G401 (cell line): ENCODE measurements at regions not wholly inside any gene's neighbourhood (a gene's known extent, or its start where the extent isn't known, plus 50 kb on each side); places are given as distances from the start of the nearest gene placed in this dataset.

Experiments used
- DNase-seq: peaks from one replicate; pipeline ENCODE4 v3.0.0-alpha.2; 2015; ENCODE audit warnings: low spot score
- in situ Hi-C: cut with HindIII; loops from 2 replicates; pipeline ENCODE4 v1.10.0; 2016; ENCODE audit warnings: low sequenced_read_pairs, mixed read lengths

DNA sequence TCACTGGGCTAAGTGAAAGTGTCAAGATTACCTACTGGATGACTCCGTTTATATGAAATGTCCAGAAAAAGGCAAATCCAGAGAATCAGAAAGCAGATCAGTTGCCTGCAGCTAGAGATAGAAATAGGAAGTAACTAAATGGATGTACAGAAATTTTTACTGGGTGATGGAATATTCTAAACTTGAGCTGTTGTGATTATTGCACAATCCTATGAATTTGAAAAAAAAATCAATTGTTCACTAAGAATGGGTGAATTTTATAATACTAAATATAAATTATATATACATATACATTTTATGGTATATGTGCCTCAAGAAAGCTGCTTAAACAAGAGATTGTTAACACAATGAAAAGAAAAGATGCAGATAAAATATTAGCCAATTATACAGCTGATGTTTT, 181.1 kb upstream of the C16orf82 start:
- in situ Hi-C loops = no loop called here
- DNase-seq = no peak

DNA sequence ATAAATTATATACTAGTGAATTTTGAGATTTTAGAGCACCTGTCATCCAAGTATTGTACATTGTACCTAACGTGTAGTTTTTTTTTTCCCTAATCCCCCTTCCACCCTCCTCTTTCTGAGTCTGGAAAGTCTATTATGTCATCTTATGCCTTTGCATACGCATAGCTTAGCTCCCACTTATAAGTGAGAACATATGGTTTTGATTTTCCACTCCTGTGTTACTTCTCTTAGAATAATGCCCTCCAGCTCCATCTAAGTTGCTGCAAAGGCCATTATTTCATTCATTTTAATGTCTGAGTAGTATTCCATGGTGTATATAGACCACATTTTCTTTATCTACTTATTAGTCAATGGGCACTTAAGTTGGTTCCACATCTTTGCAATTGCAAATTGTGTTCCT, 177.0 kb upstream of the C16orf82 start:
- no peak for DNase-seq
- in situ Hi-C loops = no loop called here

DNA sequence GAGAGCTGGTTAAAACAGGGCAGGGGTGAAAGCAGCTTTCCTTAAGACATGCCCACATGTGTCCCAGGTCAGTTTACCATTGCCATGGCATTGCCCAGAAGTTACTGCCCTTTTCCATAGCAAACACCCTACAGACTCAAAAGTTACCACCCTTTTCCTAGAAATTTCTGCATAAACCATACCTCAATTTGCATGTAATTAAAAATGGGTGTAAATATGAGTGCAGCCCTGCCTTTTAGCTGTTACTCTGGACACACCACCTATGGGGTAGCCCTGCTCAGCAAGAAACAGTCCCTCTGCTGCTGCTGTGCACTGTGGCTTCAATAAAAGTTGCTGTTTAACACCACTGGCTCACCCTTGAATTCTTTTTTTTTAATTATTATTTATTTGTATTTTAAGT, 168.5 kb upstream of the C16orf82 start:
- in situ Hi-C loops = no loop called here
- no peak for DNase-seq

DNA sequence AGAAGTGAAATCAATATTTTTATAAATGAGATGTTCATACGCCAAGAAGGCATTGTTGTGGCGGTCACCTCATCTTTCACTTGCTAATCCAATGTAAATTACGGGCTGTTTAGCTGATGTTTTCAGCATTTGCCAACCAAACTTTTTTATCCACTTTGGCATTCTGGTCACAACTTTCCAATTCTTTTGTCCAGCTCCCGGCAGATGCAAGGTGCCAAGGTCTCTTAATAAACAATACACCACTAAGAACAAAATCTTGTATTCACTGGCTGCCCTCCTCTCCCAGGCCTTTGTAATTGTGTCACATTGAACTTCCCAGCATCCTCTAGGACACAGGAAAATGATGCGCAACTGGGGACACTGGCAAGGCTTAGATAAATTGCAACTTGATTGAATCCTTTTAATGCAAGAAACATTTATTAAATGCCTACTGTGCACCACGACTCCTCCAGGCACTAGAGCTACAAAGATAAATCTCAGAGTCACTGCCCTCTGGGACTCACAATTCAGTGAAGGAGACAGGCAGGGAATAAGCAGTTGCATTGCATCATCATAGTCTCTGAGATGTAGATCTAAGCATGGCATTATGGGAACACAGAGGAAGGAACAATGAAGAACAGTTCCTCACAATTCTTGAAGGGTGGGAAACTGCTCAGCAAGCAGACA, 165.4 kb upstream of the C16orf82 start:
- no peak for DNase-seq
- in situ Hi-C loops = no loop called here

DNA sequence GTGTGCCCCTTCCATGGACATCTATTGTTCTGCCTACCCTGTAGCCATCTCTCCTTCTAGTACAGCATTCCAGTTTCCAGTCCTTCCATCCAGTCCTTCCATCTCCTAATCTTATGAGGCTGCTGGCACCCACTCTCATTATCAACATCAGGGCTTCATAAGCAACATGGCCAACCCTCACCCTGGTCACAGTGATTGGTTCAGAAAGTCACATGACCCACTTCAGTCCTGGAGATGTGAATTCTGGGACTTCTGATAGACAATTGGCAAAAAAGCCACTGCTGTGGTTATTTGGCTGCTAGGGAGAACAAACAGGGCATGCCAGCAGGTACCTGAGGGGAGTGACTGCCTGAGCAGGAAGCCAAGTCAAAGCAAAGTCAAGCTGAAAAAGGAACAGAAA, 164.7 kb upstream of the C16orf82 start:
- DNase-seq = no peak
- in situ Hi-C loops = no loop called here

DNA sequence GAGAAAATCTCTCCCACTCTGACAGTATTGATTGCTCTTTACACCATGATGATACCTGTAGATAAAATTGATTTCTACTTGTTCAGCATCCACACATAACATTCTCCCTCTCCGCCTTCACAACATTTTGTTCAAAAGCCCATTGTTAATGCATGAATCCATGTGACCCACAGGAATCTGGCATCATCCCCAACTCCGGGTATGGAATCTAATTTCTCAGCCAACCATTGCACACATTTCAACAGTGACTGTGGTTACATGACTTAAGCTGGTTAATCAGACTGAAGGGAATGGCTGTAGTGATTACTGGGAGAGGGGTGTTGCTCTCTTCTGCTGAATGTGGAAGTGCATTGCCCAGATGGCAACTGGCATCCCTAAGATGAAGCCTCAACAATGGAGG, 161.4 kb upstream of the C16orf82 start:
- in situ Hi-C loops = no loop called here
- no peak for DNase-seq

DNA sequence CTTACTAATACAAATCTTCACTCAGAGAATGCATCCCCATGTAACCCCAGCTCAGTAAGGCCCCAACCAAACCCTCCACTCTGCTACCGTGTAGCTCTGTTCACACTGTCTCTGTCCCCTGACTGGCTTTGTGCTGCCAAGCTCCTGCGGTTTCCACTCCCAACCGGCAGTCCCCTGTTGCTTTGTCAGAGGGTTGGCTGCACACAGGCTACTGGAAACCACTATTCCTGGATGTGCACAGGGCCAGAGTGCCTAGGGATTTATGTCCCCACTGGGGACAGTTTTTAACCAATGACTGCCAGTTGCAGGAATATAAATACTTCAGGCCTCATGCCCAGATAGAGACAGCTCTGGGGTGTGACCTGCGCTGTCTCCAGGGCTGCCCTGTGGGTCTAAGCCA, 157.1 kb upstream of the C16orf82 start:
- in situ Hi-C loops = no loop called here
- DNase-seq = no peak

DNA sequence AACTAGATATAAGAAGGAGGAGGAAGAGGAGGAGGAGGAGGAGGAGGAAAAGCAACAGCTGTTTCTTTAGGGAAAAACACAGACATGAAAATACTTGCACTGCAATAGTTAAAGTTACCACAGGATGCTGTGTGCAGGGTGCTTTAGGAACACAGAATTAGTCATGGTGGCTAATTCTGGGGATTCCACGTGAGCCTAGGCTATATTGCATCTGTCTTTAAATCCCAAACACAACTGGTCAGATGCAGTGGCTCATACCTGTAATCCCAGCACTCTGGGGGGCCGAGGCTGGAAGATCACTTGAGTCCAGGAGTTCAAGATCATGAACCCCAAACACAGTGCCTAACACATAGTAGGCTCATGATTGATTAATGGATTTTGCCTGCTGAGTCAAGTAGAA, 155.3 kb upstream of the C16orf82 start:
- in situ Hi-C loops = no loop called here
- DNase-seq = no peak

DNA sequence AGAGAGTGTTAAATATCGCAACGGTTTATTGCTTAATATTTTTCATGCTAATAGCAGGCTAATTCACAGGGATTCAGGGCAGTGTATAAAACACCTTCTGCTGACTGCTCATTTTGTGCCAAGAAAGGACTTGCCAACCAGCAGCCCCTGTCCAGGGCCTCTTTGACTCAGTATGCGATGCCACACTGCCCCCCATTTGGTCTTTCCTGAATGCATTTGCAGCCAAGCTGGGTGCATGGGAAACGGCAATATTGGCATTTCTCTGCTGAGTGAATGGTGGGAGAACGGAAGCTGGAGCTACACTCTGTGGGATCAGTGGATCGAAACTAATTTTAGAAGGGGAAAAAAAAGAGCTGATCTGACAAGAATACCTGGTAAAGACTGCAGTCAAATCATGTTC, 152.9 kb upstream of the C16orf82 start:
- in situ Hi-C loops = no loop called here
- no peak for DNase-seq

DNA sequence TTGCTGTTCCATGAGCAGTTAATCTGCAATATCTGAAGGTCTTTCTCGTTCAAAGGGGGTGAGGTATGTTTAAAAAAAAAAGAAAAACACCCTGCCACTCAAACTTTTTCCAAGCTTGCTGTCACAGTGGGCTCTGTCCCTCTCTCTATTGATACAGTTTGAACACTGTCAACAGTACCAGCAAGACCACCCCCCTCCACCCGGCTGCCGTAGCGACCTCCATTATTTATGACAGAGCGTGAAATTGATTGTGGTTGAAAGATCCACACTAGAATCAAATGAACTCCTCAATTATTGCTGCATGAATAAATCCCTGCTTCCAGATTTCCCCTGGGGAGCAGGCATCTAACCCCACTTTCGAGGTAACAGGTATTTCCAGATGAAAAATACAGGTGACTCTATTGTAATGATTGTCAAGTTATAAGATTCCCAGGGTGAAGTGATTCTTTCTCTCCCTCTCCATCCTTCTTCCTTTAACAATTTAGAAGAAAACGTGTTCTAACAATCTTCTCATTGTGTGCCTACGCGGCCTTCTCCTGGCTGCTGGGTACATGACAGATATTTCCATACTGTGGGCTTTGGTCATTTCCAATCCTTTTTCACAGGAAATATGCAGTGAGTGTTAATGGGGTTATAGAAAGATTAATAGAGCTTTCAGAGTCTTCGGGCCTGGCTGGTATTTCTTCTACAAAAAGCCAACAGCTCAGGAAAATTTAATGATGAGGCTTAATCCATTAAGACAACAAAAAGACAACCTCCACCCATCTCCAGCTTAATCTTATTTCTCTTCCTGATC, 135.7 kb upstream of the C16orf82 start:
- in situ Hi-C loops = no loop called here

DNA sequence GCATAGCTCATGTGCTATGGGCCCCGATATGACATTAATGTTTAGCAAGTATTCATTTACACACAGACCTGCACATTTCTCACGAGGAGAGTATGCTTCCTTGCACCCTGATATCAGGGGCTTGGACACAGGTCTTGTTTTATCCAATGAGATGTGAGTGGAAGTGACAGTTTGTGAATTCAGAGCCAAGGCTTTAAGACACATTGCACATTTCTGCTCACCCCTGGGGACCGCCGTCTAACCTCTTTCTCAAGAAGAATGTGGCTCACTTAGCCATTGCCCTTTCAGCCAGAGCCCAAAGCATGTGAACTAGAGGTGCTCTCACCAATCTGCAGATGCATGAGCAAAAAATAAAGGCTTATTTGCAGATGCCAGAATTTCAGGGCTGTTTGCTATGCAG, 116.1 kb upstream of the C16orf82 start:
- in situ Hi-C loops = no loop called here
- no peak for DNase-seq

More for the DNA sequence above, 135.7 kb upstream of the C16orf82 start:
- no peak for DNase-seq

DNA sequence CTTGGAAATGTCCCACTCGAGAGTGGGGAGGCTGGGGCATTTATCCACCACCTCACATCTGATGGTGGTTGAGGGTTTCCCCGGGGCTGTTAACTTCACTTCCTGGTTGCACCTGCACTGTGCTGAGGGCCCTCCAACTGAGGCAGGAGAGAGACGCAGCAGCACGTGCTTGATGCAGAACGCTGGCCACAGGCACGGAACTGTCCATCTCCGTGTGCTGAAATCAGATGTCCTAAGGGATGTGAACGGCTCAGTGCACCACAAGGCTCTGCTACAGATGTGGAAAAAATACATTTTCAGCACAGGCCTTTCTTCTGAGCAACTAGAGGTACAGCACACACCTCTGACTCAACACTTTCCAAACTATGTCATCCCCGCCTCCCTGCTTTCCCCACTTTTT, 114.8 kb upstream of the C16orf82 start:
- DNase-seq = no peak
- in situ Hi-C loops = no loop called here

DNA sequence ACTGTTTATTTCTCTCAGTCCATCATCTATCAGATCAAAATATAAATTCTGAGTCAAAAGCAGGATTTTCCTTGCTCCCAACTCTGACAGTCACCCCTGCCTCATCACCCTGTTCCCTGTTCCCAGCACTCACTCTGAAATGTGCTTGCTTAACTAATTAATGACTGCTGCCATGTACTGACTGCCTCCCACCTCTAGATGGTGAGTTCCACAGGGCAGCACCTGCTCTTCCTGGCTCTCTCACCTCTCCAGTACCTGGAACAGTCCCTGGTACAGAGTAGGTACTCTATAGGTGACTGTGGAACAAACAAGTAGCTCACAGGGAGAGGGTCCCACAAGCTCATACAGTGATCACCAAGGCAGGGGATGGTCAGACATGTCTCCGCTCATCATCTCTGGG, 114.3 kb upstream of the C16orf82 start:
- DNase-seq = no peak
- in situ Hi-C loops = no loop called here

DNA sequence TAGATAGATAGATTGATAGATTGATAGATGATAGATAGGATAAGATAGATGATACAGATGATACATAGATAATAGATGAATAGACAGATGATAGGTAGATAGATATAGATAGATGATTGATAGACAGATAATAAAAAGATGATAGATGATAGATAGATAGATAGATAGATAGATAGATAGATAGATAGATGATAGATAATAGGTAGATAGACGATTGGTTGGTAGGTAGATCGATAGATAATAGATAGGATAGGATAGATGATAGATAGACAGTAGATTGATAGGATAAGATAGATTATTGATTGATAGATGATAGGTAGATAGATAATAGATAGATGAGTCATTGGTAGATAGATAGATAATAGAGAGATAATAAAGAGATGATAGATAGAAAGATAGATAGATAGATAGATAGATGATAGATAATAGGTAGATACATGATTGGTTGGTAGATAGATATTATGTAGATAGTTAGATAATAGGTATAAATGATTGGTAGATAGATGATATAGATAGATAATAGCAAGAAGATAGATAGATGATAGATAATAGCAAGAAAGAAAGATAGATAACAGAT, 109.4 kb upstream of the C16orf82 start:
- no peak for DNase-seq
- in situ Hi-C loops = no loop called here

DNA sequence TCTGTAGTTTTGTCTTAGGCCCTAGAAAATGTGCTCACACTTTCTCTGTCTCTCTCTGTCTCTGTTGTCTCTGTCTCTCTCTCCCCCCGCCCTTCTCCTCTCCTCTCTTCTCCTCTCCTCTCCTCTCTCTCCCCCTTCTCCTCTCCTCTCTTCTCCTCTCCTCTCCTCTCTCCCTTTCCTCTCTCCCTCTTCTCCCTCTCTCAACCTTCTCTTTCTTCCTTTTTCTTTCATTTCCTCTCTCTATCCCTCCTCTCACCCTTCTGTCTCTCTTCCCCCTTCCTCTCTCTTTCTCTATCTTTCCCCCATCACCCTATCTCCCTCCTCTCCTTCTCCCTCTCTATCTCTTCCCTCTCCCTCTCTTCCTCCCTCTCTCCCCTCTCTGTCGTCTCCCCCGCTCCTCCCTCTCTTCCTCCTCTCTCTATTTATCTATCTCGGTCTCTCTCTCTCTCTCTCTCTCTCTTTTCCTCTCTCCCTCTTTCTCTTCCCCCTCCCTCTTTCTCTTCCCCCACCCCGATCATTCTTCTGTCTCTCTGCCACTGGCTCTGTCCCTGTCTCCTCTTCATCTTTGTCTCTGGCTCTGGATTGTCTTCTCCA, 107.2 kb upstream of the C16orf82 start:
- DNase-seq = no peak
- in situ Hi-C loops = no loop called here

DNA sequence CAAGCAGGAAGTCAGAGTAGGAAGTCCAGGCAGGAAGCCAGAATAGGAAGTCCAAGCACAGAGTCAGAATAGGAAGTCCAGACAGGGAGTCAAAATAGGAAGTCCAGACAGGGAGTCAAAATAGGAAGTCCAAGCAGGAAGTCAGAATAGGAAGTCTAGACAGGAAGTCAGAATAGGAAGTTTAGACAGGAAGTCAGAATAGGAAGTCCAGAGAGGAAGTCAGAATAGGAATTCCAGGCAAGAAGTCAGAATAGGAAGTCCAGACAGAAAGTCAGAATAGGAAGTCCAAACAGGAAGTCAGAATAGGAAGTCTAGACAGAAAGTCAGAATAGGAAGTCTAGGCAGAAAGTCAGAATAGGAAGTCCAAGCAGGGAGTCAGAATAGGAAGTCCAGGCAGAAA, 105.3 kb upstream of the C16orf82 start:
- DNase-seq = no peak
- in situ Hi-C loops = no loop called here

DNA sequence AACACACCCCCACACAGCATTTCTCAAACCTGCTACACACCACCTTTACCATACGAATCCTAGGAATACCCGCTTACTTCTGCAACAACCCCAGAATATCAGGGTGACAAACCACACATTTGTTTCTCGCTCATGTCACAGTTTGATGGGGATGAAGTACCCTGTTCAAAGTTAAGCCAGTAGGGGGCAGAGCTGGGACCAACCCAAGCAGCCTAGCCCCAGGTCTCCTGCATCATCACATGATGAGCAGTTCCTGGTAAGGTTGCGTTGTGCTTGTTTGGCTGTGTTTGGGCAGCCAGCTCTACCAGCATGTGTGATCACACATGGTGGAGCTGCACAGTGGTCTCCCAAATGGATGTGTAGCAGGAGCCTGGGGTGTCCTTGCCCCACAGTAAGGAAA, 103.6 kb upstream of the C16orf82 start:
- in situ Hi-C loops = no loop called here
- no peak for DNase-seq

DNA sequence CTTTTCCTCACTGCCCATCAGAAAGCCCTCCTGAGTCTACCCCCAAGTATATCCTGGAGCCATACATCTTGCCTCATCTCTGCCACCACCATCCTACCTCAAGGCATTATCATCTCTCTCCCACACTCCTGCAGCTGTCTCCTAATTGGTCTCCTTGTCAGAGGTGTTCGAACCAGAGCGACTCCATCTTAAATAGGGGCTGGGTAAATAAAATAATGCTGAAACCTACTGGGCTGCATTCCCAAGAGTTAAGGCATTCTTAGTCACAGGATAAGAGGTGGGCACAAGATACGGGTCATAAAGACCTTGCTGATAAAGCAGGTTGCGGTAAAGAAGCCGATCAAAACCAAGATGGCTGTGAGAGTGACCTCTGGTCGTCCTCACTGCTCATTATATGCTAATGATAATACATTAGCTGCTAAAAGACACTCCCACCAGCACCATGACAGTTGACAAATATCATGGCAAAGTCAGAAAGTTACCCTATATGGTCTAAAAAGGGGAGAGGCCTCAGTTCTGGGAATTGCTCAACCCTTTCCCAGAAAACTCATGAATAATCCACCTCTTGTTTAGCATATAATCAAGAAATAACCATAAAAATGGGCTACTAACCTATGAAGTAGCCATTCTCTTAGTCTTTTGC, 97.0 kb upstream of the C16orf82 start:
- in situ Hi-C loops = no loop called here

DNA sequence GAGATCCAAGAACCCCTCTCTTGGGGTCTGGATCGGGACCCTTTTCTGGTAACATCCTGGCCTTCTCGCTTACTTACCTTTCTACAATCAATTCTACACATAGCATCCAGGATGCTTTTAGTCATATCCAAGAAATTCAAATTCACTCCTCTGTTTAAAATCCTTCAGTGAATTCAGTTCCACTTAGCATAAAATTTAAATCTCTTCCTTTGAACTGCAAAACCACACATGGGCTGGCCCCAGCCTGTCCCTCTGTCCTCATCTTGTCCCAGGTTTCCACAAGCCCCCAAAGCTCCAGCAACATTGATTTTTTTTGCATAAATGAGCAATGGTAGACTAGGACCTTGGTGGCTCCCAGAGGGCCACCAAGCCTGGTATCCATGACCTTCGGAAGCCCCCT, 96.4 kb upstream of the C16orf82 start:
- DNase-seq = no peak
- in situ Hi-C loops = no loop called here

More for the DNA sequence above, 97.0 kb upstream of the C16orf82 start:
- no peak for DNase-seq

DNA sequence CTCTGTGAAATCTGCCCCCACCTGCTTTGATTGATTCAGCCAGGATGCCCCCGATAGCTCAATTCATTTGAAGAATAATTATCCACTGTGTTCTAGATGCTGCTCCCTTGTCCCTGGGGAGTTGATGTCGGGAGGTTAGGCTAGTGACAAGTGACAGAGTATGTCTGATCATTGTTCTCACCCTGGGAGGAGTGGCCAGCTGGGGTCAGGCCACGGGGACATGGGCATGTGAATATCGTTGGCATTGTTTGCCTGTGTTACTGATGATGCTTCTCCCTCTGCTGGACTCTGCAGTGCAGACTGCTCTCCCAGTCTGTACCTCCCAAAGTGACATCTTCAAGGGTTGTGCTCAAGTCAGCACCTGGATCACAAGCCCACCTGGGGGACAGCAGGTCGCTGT, 89.9 kb upstream of the C16orf82 start:
- DNase-seq = no peak
- in situ Hi-C loops = no loop called here
